ENCODE measurements at regions not wholly inside any gene's neighbourhood (a gene's known extent, or its start where the extent isn't known, plus 50 kb on each side); places are given as distances from the start of the nearest gene placed in this dataset.

DNA sequence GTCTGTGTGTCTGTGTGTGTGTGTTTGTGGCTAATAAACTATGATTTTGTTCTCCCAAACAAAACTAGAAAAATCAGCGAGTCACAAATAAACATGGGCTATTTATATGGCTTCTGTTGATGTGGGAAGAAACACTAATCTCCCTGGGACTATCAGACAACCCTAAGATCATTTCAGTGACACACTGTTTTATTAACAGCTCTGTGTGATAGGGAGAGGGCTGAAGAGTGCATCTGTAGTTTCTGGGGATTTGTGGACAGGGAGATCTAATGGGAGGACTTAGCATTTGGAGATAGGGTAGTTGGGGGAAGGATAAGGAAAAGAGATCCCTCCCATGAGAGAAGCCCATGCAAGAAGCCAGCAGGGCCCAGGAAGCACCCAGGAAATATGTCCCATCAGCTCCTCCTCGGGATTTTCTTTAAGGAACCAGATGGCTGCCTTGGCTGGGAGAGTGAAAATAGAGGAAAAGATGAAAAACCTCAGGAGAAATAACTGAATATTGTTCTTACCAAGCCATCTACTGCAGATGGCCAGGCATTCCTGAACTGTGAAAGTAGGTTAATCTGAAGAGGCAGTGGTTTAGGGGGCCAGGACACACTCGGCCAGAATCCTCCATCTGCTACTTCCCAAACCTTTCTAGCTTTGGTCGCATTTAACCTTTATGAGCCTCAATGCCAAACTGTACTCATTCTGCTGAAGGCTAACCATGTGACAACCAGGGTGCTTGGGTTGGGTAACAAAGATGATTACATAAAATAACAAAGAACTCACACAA, 253.4 kb downstream of the BTG1 start:
- H3K9me3 ChIP-seq (ENCODE audit: low read length), result no peaks in the 10 kb centered on the region
- no peak for DNase-seq
- H3K4me3 ChIP-seq (ENCODE audit: low read length), result no peak overlapping the region
- POLR2A ChIA-PET, result no interaction called here
- H3K9me3 Mint-ChIP-seq, result no peaks in the 10 kb centered on the region
- CTCF ChIA-PET, result interaction anchor here (0.8 to 1.2 kb wide), 2 partner anchors 10 to 18 kb away, joined by 3 read pairs; no protein-coding TSS in a partner anchor
- H3K36me3 Mint-ChIP-seq, result peaks cover 0 to 14% (median 3%) of the 10 kb centered on the region in 3 donors
- H3K27me3 Mint-ChIP-seq, result no peaks in the 10 kb centered on the region
- H3K4me1 Mint-ChIP-seq, result no peaks in the 10 kb centered on the region
- no peak overlapping the region for H3K27ac ChIP-seq (ENCODE audit: low read depth, low read length)
- no peak overlapping the region for H3K4me3 Mint-ChIP-seq
- H3K27ac Mint-ChIP-seq, result peak overlapping the region in 4 of 8 donors; percentile 4 to 57 (median 43)
- no peaks in the 10 kb centered on the region for H3K27me3 ChIP-seq (ENCODE audit: insufficient read depth, low read length, poor library complexity, severe bottlenecking)
- H3K4me1 ChIP-seq (ENCODE audit: insufficient read depth, low read length), result no peaks in the 10 kb centered on the region
- H3K36me3 ChIP-seq (ENCODE audit: insufficient read depth, low read length), result no peaks in the 10 kb centered on the region

GRCh38 chr12:91890742-91891141, 254.9 kb downstream of the BTG1 start:
- no peak overlapping the region for H3K4me3 Mint-ChIP-seq
- H3K4me3 ChIP-seq (ENCODE audit: low read length), result no peak overlapping the region
- CTCF ChIA-PET, result no interaction called here
- no peak overlapping the region for H3K27ac Mint-ChIP-seq
- no peaks in the 10 kb centered on the region for H3K4me1 ChIP-seq (ENCODE audit: insufficient read depth, low read length)
- H3K36me3 ChIP-seq (ENCODE audit: insufficient read depth, low read length), result no peaks in the 10 kb centered on the region
- H3K27ac ChIP-seq (ENCODE audit: low read depth, low read length), result no peak overlapping the region
- no peaks in the 10 kb centered on the region for H3K27me3 Mint-ChIP-seq
- no peaks in the 10 kb centered on the region for H3K9me3 ChIP-seq (ENCODE audit: low read length)
- POLR2A ChIA-PET, result no interaction called here
- H3K27me3 ChIP-seq (ENCODE audit: insufficient read depth, low read length, poor library complexity, severe bottlenecking), result no peaks in the 10 kb centered on the region
- H3K9me3 Mint-ChIP-seq, result no peaks in the 10 kb centered on the region
- H3K4me1 Mint-ChIP-seq, result no peaks in the 10 kb centered on the region
- no peak for DNase-seq
- H3K36me3 Mint-ChIP-seq, result peaks cover 0 to 10% (median 2%) of the 10 kb centered on the region in 3 donors

GRCh38 chr12:91889910-91890309, 255.7 kb downstream of the BTG1 start:
- H3K27ac ChIP-seq (ENCODE audit: low read depth, low read length), result no peak overlapping the region
- H3K9me3 ChIP-seq (ENCODE audit: low read length), result no peaks in the 10 kb centered on the region
- Mint-ChIP-seq H3K27ac (no peak overlapping the region), H3K27me3 (no peaks in the 10 kb centered on the region), H3K4me3 (no peak overlapping the region), H3K9me3 (no peaks in the 10 kb centered on the region), H3K36me3 (peaks cover 0 to 3% (median 2%) of the 10 kb centered on the region in 3 donors), H3K4me1 (no peaks in the 10 kb centered on the region)
- ChIA-PET POLR2A (no interaction called here), CTCF (no interaction called here)
- H3K27me3 ChIP-seq (ENCODE audit: insufficient read depth, low read length, poor library complexity, severe bottlenecking), result no peaks in the 10 kb centered on the region
- no peak overlapping the region for H3K4me3 ChIP-seq (ENCODE audit: low read length)
- no peaks in the 10 kb centered on the region for H3K36me3 ChIP-seq (ENCODE audit: insufficient read depth, low read length)
- H3K4me1 ChIP-seq (ENCODE audit: insufficient read depth, low read length), result no peaks in the 10 kb centered on the region
- DNase-seq, result no peak

DNA sequence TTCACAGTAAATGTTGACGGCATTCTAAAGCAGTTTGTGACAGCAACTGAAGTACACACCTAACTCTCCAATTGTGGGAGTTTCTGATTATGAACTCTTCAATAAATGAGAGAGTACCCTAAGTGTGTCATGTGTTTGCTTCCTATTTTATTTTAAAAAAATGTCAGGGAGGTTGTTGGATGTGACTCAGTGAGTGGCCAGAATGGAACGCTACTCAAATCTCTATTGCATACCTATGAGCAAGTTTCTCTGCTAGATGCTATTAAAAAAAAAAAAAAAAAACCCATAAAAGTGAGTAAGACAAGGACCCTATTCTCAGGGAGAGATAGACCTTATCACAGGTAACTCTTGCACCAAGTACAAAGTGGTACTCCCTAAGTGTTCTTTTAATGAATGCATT, 256.6 kb downstream of the BTG1 start:
- no peaks in the 10 kb centered on the region for H3K27me3 Mint-ChIP-seq
- peaks cover 0 to 2% (median 0%) of the 10 kb centered on the region in 3 donors for H3K36me3 Mint-ChIP-seq
- Histone ChIP-seq H3K9me3 (ENCODE audit: low read length) (no peaks in the 10 kb centered on the region), H3K4me3 (ENCODE audit: low read length) (no peak overlapping the region), H3K27ac (ENCODE audit: low read depth, low read length) (no peak overlapping the region), H3K36me3 (ENCODE audit: insufficient read depth, low read length) (no peaks in the 10 kb centered on the region), H3K4me1 (ENCODE audit: insufficient read depth, low read length) (no peaks in the 10 kb centered on the region), H3K27me3 (ENCODE audit: insufficient read depth, low read length, poor library complexity, severe bottlenecking) (no peaks in the 10 kb centered on the region)
- peak overlapping the region in 1 of 8 donors; percentile 16 for H3K27ac Mint-ChIP-seq
- POLR2A ChIA-PET, result no interaction called here
- CTCF ChIA-PET, result no interaction called here
- no peak overlapping the region for H3K4me3 Mint-ChIP-seq
- no peak for DNase-seq
- H3K9me3 Mint-ChIP-seq, result no peaks in the 10 kb centered on the region
- no peaks in the 10 kb centered on the region for H3K4me1 Mint-ChIP-seq

- no peaks in the 10 kb centered on the region for H3K27me3 Mint-ChIP-seq
- H3K9me3 Mint-ChIP-seq, result no peaks in the 10 kb centered on the region
- peaks cover 0 to 2% (median 2%) of the 10 kb centered on the region in 3 donors for H3K4me1 Mint-ChIP-seq
- H3K9me3 ChIP-seq (ENCODE audit: low read length), result no peaks in the 10 kb centered on the region
- no peak overlapping the region for H3K4me3 Mint-ChIP-seq
- no peak for DNase-seq
- CTCF ChIA-PET, result no interaction called here
- no peaks in the 10 kb centered on the region for H3K27me3 ChIP-seq (ENCODE audit: insufficient read depth, low read length, poor library complexity, severe bottlenecking)
- H3K4me3 ChIP-seq (ENCODE audit: low read length), result no peak overlapping the region
- H3K27ac ChIP-seq (ENCODE audit: low read depth, low read length), result no peak overlapping the region
- H3K36me3 Mint-ChIP-seq, result peaks cover 0 to 2% (median 0%) of the 10 kb centered on the region in 3 donors
- H3K4me1 ChIP-seq (ENCODE audit: insufficient read depth, low read length), result no peaks in the 10 kb centered on the region
- H3K36me3 ChIP-seq (ENCODE audit: insufficient read depth, low read length), result no peaks in the 10 kb centered on the region
- peak overlapping the region in 1 of 8 donors; percentile 51 for H3K27ac Mint-ChIP-seq
- POLR2A ChIA-PET, result no interaction called here
Observed at GRCh38 chr12:91887957-91888356, 257.7 kb downstream of the BTG1 start.

- ChIA-PET POLR2A (no interaction called here), CTCF (interaction anchor here (1.1 kb wide), 1 partner anchor 9 kb away, joined by 3 read pairs; no protein-coding TSS in a partner anchor)
- Mint-ChIP-seq H3K36me3 (peaks cover 0 to 2% (median 0%) of the 10 kb centered on the region in 3 donors), H3K4me3 (no peak overlapping the region), H3K27me3 (no peaks in the 10 kb centered on the region), H3K4me1 (peaks cover 0 to 8% (median 7%) of the 10 kb centered on the region in 3 donors), H3K27ac (peak overlapping the region in 1 of 8 donors; percentile 3), H3K9me3 (no peaks in the 10 kb centered on the region)
- Histone ChIP-seq H3K4me1 (ENCODE audit: insufficient read depth, low read length) (peaks cover under 1% of the 10 kb centered on the region), H3K4me3 (ENCODE audit: low read length) (no peak overlapping the region), H3K9me3 (ENCODE audit: low read length) (no peaks in the 10 kb centered on the region), H3K27me3 (ENCODE audit: insufficient read depth, low read length, poor library complexity, severe bottlenecking) (no peaks in the 10 kb centered on the region), H3K27ac (ENCODE audit: low read depth, low read length) (no peak overlapping the region), H3K36me3 (ENCODE audit: insufficient read depth, low read length) (no peaks in the 10 kb centered on the region)
- no peak for DNase-seq
Observed at GRCh38 chr12:91885851-91886731, 259.6 kb downstream of the BTG1 start.

GRCh38 chr12:91884230-91884629, 261.4 kb downstream of the BTG1 start:
- Mint-ChIP-seq H3K4me3 (no peak overlapping the region), H3K27ac (peak overlapping the region in 2 of 8 donors; percentile 2 to 18), H3K27me3 (no peaks in the 10 kb centered on the region), H3K9me3 (no peaks in the 10 kb centered on the region), H3K4me1 (peaks cover 18 to 27% (median 26%) of the 10 kb centered on the region in 3 donors), H3K36me3 (peaks cover 0 to 6% (median 0%) of the 10 kb centered on the region in 3 donors)
- no peaks in the 10 kb centered on the region for H3K27me3 ChIP-seq (ENCODE audit: insufficient read depth, low read length, poor library complexity, severe bottlenecking)
- ChIA-PET CTCF (interaction anchor here (1.2 to 1.7 kb wide), 2 partner anchors 9 to 73 kb away, joined by 3 to 5 read pairs; no protein-coding TSS in a partner anchor), POLR2A (no interaction called here)
- no peaks in the 10 kb centered on the region for H3K9me3 ChIP-seq (ENCODE audit: low read length)
- no peak overlapping the region for H3K4me3 ChIP-seq (ENCODE audit: low read length)
- no peaks in the 10 kb centered on the region for H3K36me3 ChIP-seq (ENCODE audit: insufficient read depth, low read length)
- peaks cover 19% of the 10 kb centered on the region for H3K4me1 ChIP-seq (ENCODE audit: insufficient read depth, low read length)
- DNase-seq, result no peak
- H3K27ac ChIP-seq (ENCODE audit: low read depth, low read length), result no peak overlapping the region

DNA sequence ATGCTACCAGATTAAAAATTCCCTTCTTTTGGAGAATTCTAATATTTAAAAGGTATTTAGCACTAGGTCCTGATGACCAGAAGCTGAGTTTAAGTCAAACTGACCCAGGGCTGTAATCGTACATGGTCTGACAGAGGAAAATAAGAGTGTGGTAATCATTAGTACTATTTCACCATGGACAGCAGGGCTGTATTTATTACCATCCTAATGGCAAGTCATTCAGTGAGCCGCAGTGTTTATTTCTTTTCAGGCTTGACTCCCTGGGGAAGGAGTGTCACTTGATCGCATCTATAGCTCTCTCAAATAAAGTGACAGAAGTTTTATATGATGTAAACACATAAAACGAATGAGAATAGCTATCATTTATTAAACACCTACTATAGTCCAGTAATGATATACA, 261.8 kb downstream of the BTG1 start:
- Histone ChIP-seq H3K9me3 (ENCODE audit: low read length) (no peaks in the 10 kb centered on the region), H3K4me3 (ENCODE audit: low read length) (no peak overlapping the region), H3K27ac (ENCODE audit: low read depth, low read length) (no peak overlapping the region), H3K4me1 (ENCODE audit: insufficient read depth, low read length) (peaks cover 23% of the 10 kb centered on the region), H3K27me3 (ENCODE audit: insufficient read depth, low read length, poor library complexity, severe bottlenecking) (no peaks in the 10 kb centered on the region), H3K36me3 (ENCODE audit: insufficient read depth, low read length) (no peaks in the 10 kb centered on the region)
- Mint-ChIP-seq H3K9me3 (no peaks in the 10 kb centered on the region), H3K27ac (no peak overlapping the region), H3K4me1 (peaks cover 22 to 31% (median 30%) of the 10 kb centered on the region in 3 donors), H3K4me3 (no peak overlapping the region), H3K36me3 (peaks cover 0 to 6% (median 0%) of the 10 kb centered on the region in 3 donors), H3K27me3 (no peaks in the 10 kb centered on the region)
- no peak for DNase-seq
- POLR2A ChIA-PET, result no interaction called here
- CTCF ChIA-PET, result interaction anchor here (1.2 to 1.7 kb wide), 2 partner anchors 8 to 72 kb away, joined by 3 to 5 read pairs; no protein-coding TSS in a partner anchor
